ENCODE measurements at regions not wholly inside any gene's neighbourhood (a gene's known extent, or its start where the extent isn't known, plus 50 kb on each side); places are given as distances from the start of the nearest gene placed in this dataset.

DNA sequence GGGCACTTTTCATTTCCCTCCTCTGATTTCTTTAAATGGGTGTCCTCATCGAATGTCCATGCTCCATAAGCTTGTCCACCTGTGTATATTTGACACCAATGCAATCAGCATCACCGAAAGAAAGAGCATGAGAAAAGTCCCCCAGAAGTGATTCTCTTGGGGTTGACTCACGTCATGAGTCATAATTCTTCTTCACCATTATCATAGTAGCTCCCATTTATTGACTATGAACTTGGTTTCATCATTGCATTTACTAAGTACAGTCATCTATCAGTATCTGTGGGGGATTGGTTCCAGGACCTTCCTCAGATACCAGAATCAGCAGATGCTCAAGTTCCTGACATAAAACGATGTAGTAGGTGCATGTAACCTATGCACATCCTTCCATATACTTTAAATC lies 372.5 kb upstream of the CFAP20DC start:
- DNase-seq (ENCODE audit: low read depth in 4 of 4, low spot score in 1 of 4): no peak

DNA sequence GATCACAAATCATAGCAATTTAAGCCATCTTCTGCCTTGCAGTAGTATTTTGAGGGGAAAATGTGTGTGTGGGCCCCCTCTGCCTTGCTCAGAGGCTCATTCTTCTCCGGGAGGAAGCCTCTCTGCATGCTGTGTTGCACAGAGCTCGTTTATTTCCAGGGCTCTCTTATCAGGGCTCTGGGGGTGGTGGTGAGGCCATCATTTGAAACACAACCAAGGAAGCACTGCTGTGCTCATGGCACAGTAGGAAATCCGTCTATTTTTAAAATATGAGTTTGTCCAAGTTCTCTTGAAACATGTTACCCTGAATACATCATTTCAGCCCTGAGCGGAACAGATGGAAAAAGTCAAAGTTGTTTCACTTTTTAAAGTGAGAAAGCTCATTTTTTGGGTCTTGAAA lies 369.0 kb upstream of the CFAP20DC start:
- DNase-seq (ENCODE audit: low read depth in 4 of 4, low spot score in 1 of 4): no peak

- no peak for DNase-seq (ENCODE audit: low read depth in 4 of 4, low spot score in 1 of 4)
Observed at GRCh38 chr3:59412516-59412915, 362.7 kb upstream of the CFAP20DC start.

- no peak for DNase-seq (ENCODE audit: low read depth in 4 of 4, low spot score in 1 of 4)
Observed at GRCh38 chr3:59411694-59412093, 361.9 kb upstream of the CFAP20DC start.

- DNase-seq (ENCODE audit: low read depth in 4 of 4, low spot score in 1 of 4): no peak
Observed at GRCh38 chr3:59411186-59411585, 361.4 kb upstream of the CFAP20DC start.

GRCh38 chr3:59408047-59408624 lies 358.3 kb upstream of the CFAP20DC start:
- DNase-seq (ENCODE audit: low read depth in 4 of 4, low spot score in 1 of 4): no peak

GRCh38 chr3:59407425-59407824 lies 357.6 kb upstream of the CFAP20DC start:
- DNase-seq (ENCODE audit: low read depth in 4 of 4, low spot score in 1 of 4): no peak

DNA sequence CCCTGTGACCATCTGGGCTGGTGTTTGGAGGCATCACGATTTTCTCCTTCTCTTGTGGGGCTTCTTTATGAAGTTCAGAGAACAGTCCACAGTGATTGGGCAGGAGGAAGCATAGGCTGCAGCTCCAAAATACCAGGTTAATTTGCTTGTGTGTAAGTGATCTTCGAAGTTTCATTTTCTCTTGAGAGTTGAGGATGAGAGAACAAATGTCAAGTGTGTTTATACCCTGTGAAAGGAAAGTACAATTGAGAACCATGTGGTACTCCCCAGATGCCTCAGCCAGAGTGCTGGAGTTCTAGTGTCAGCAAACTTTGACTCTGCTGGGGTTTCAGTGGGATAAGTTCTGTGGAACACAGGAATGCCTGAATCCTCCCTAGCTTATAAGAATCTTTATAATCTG lies 357.1 kb upstream of the CFAP20DC start:
- no peak for DNase-seq (ENCODE audit: low read depth in 4 of 4, low spot score in 1 of 4)

- no peak for DNase-seq (ENCODE audit: low read depth in 4 of 4, low spot score in 1 of 4)
Observed at GRCh38 chr3:59404851-59405250, 355.0 kb upstream of the CFAP20DC start.

GRCh38 chr3:59404064-59404463 lies 354.2 kb upstream of the CFAP20DC start:
- DNase-seq (ENCODE audit: low read depth in 4 of 4, low spot score in 1 of 4): no peak

- no peak for DNase-seq (ENCODE audit: low read depth in 4 of 4, low spot score in 1 of 4)
Observed at GRCh38 chr3:59401924-59402323, 352.1 kb upstream of the CFAP20DC start.

- no peak for DNase-seq (ENCODE audit: low read depth in 4 of 4, low spot score in 1 of 4)
Observed at GRCh38 chr3:59392116-59392515, 342.3 kb upstream of the CFAP20DC start.

DNA sequence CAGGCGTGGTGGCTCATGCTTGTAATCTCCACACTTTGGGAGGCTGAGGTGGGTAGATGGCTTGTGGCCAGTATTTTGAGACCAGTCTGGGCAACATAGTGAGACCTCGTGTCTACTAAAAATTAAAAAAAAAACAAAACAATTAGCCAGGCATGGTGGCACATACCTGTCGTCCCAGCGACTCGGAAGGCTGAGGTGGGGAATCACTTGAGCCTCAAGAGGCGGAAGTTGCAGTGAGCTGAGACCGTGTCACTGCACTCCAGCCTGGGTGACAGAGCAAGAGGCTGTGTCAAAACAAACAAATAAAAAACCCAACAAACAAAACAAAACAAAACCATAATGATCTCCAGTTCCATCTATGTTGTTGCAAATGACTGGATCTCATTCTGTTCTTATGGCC lies 341.3 kb upstream of the CFAP20DC start:
- no peak for DNase-seq (ENCODE audit: low read depth in 4 of 4, low spot score in 1 of 4)

DNA sequence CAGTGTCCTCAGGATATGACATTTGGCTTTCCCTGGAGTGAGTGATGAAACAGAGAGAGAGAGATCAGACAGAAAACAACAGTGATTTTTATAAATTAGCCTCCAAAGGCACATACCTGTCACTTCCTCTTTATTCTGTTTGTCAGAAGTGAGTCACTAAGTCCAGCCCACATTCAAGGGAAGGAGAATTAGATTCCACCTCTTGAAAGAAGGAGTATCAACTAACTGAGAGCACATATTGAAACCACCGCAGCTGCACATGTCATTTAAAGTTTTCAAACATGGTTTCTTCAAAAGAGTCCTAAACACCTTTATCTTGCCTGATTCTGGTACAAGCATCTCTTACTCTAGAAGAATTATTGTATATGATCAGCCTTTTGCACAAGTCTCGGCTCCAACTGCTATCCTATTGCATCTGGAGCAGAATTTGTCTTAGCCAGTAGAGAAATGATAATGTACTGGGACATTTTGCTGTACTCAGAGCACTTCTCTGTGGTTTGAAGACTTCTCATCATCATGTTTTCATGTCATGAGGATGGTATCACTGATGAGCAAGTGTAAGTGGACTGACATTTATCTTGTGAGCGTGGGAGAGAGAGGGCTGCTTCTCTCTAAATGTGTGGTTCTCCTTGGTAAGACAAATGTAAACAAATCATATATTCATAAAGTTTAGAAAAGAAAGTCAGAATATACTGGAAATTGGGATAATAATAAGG lies 338.9 kb upstream of the CFAP20DC start:
- DNase-seq (ENCODE audit: low read depth in 4 of 4, low spot score in 1 of 4): no peak

DNA sequence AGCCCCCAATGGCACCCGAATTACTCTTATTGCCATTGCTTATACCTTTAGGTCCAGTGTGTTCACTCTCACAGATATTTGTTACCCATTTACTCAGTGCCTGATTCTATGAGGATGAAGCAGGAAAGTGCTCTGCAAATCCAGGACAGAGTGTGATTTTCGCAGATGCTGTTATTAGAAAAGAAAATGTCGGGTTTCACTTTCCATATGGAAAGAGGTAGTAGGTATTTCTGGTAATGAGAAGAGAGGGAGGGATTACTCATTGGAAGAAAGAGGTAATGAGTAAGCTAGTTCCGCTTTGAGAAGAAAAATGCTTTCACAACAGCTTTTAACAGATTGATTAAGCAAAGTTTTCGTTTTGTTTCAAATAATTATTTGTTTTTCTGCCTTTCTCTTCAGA lies 336.3 kb upstream of the CFAP20DC start:
- no peak for DNase-seq (ENCODE audit: low read depth in 4 of 4, low spot score in 1 of 4)

DNA sequence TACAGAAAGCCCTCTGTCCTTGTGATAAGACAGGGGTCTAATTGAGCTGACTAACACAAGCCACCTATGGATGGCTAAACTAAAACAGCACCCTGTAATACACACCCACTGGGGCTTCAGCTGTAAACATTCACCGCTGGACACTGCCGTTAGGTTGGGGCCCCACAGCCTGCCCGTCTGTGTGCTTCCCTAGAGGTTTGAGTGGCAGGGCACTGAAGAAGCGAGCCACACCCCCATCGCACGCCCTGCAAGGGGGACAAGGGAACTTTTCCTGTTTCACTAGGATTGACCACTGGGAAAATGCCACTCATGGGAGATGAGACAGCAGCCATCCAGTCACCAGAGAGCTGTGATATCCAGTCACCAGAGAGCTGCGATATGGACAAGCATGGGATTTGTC lies 335.7 kb upstream of the CFAP20DC start:
- no peak for DNase-seq (ENCODE audit: low read depth in 4 of 4, low spot score in 1 of 4)

GRCh38 chr3:59381282-59381681 lies 331.5 kb upstream of the CFAP20DC start:
- DNase-seq (ENCODE audit: low read depth in 4 of 4, low spot score in 1 of 4): no peak

DNA sequence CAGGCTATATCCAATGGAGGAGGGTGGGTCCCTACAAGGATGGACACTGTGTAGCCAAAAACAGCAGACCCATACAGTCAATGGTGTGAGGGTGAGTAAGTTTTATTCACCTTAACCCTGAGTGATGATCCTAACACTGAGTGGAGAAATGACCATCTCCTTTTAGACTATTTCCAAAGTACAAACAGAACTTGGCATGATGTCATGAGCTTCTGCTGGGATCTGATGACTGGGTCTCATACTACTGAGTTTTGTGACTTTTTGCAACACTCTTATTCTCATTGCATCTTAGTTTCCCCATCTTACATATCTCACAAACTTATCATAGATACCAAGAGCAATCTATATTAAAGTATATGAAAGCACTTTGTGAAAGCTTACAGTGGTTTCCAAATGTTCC lies 330.3 kb upstream of the CFAP20DC start:
- DNase-seq (ENCODE audit: low read depth in 4 of 4, low spot score in 1 of 4): no peak

- DNase-seq (ENCODE audit: low read depth in 4 of 4, low spot score in 1 of 4): no peak
Observed at GRCh38 chr3:59374818-59375211, 325.0 kb upstream of the CFAP20DC start.

GRCh38 chr3:59374091-59374817 lies 324.4 kb upstream of the CFAP20DC start:
- no peak for DNase-seq (ENCODE audit: low read depth in 4 of 4, low spot score in 1 of 4)

- DNase-seq (ENCODE audit: low read depth in 4 of 4, low spot score in 1 of 4): no peak
Observed at GRCh38 chr3:59372346-59372745, 322.5 kb upstream of the CFAP20DC start.

- DNase-seq (ENCODE audit: low read depth in 4 of 4, low spot score in 1 of 4): no peak
Observed at GRCh38 chr3:59368900-59369675, 319.3 kb upstream of the CFAP20DC start.
